22Rv1 (cell line): ENCODE measurements at regions not wholly inside any gene's neighbourhood (a gene's known extent, or its start where the extent isn't known, plus 50 kb on each side); places are given as distances from the start of the nearest gene placed in this dataset.

Experiments
- ZFX ChIP-seq: fragments of 450-650 bp; IDR thresholded peaks from 2 replicates; pipeline ENCODE4 v1.6.1; 2017; ENCODE audit warnings: antibody characterized with exemption, borderline replicate concordance
- TF ChIP-seq, protein P1 (sequence below): fragments of 450-650 bp; IDR thresholded peaks from 2 replicates; pipeline ENCODE4 v1.5.1; 2017; ENCODE audit warnings: mild to moderate bottlenecking

DNA sequence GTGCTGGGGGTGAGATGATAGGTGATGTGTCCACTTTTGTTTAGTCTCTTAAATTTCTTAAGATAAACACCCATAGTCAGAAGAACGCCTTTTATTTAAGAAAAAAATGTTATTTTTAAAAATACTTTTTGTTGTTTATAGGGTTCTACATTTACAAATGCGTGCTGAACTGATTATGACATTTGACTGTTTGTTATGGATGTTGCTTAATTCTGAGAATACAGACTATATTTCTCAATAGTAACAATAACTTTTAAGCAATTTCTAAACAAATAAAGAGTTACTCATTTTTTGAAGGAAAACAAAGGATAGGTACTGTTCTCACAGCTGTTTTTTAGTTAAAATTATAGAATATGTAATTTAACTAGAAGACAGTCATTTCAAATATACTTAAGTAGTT is 249.9 kb upstream of the GBE1 start:
- TF ChIP-seq, protein P1, sequence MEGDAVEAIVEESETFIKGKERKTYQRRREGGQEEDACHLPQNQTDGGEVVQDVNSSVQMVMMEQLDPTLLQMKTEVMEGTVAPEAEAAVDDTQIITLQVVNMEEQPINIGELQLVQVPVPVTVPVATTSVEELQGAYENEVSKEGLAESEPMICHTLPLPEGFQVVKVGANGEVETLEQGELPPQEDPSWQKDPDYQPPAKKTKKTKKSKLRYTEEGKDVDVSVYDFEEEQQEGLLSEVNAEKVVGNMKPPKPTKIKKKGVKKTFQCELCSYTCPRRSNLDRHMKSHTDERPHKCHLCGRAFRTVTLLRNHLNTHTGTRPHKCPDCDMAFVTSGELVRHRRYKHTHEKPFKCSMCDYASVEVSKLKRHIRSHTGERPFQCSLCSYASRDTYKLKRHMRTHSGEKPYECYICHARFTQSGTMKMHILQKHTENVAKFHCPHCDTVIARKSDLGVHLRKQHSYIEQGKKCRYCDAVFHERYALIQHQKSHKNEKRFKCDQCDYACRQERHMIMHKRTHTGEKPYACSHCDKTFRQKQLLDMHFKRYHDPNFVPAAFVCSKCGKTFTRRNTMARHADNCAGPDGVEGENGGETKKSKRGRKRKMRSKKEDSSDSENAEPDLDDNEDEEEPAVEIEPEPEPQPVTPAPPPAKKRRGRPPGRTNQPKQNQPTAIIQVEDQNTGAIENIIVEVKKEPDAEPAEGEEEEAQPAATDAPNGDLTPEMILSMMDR = no peak
- no peak for TF ChIP-seq ZFX
